ENCODE measurements at regions not wholly inside any gene's neighbourhood (a gene's known extent, or its start where the extent isn't known, plus 50 kb on each side); places are given as distances from the start of the nearest gene placed in this dataset.
A peak's percentile ranks its signal among the peaks of the same experiment; 100 is the strongest.

DNA sequence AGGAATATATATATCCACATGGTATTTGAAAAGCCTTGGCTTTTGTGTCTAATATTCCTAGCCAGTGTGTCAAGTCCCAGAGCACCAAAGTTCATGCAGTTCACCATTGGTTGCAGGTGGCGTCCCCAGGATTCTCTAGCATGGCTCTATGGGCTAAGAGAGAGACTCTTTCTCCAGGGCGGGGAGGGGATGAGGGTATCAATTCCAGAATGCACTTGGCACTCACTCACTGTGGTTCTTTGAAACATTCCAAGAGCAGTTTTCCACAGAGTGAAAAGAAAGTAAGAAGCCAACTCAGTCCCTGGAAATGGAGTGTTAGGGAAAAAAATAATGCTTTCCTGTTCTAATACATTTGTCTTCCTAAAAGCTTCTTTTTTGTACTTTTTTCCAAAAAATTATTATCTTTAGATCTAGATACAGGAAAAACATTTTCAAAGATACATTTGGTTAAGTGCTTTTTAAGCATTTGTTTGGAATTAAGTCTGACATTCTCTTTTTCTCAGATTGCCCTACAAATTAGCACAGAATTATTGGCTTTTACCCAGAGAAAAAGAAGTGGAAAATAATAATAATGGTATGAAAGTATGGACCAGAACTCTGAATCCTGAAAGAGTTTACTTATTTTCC, 239.9 kb downstream of the PAX3 start:
- peak; percentile 4 for DNase-seq

DNA sequence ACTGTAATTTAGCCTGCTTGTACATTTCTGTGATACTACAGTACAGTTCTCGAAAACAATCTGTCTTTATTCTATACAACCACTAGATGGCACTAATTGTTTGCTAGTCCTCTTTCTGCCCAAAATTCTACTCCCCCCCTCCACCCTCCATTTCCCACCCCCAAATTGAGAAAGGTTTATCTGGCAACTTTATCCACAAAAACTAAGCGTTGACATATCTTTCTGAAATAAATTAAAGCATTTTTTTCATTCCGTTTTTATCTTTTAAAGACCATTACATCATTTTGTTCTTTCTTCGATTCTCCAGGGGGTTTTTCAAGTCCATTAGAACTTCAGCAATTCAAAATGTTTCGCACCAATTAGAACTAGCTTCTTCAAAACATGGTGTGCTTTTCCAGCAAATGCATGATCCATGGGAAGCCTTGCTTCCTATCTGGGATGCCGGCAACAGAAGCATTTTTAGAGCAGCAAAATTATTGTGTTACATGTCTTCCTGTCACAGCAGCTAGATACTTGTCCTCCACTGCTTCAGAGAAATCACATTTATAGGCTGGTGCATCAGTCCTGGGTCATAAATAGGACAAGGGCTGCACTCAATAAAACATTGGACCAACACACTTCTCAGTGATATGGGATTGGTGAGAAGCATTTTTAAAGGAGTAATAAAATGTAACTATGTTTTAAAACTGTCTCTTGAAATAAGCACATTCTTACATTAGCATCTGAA, 241.3 kb downstream of the PAX3 start:
- DNase-seq, result peak; percentile 10

DNA sequence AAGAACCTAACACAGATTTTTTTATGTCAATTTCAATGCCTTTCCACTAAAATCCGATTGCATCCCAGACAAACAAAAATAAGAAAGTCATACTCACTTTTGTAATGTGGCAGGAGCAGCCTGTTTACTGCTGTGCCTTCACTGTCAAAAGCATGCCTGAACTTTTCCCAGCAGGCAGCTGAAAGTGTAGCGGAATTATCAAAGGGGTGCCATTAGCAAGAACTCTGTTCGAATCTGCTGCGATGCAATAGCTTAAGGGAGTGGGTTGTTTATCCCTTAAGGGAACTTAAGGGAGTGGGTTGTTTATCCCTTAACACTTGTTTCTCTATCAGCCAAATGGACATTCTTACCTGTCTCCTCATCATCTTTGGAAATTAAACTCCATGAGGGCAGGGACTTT, 243.5 kb downstream of the PAX3 start:
- DNase-seq, result no peak

DNA sequence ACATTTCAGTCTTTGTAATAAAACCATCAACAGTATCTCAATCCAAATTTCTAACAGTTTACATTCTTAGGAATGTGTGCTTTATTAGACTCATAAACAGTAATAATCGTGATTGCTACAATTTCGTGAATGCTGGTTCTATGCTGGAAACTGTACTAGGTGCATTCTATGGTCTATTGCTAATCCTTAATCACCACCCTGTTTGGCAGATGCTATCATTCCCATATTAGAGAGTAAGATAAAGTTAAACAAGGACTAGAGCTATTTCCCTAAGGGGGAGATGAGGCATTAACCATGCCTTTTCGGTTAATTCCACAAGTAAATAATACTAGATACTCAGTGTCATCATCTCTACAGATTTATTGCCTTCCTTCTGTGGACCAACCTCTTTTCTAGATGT, 244.0 kb downstream of the PAX3 start:
- DNase-seq, result peak; percentile 25

DNA sequence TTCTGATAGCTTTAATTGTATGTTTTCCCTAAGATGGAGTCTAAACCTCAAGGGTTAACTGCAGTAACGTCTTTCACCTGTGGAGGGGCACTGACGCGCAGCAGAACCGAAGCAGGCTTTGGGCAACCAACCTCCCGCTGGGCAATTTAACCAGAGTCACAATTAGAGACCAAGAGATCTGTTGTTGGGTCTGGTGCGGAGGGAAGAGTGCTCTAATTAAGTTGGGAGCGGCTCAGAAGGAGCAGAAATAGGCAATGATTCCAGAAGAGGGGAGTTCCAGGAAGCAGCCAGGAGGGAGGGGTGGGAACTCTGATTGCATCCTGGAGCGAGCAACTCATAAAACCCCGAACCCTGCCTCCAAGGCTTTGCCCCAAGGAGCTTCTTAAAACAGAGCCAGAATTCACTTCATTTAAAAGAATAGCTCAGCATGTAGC, 245.8 kb downstream of the PAX3 start:
- DNase-seq, result no peak

- DNase-seq, result no peak
Measured at GRCh38 chr2:222050981-222051380, 247.8 kb downstream of the PAX3 start.

DNA sequence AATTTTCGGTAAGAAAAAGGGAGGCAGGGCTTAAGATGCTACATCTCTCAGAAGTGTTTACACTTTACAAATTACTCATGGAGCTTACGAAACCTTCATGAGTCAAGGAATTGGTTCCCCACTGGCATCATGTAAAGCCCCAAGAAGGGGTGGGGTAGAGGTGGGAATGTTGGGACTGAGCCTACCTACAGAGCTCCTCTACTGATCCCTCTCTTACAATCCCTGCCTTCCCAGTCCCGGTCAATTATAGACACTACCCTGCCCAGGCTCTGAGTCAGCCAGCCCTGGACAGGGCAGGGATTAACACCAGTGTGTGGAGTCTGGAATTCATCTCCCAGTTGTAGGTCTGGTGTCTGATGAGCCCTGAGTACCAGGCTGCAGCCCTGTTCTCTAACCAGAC, 248.9 kb downstream of the PAX3 start:
- DNase-seq, result peak; percentile 1

GRCh38 chr2:222043897-222044296, 254.9 kb downstream of the PAX3 start:
- DNase-seq, result no peak

DNA sequence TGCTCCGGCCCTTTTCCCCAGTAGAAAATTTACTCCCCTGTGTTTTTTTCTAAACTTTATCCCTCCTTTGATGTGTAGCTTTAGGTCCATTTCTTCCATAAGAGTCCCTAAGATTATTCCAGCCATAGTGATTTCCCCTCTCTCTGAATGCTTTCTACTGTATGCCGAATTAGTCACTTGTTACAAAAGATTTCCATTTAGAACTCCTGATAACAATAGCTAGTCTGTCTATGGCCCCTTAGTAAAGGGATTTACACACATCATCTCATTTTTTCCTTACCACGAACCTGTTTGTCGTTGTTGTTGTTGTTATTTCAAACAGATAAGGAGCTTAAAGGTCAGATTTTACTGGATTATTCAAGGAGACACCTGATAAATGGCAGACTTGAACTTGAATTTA, 256.1 kb downstream of the PAX3 start:
- no peak for DNase-seq

DNA sequence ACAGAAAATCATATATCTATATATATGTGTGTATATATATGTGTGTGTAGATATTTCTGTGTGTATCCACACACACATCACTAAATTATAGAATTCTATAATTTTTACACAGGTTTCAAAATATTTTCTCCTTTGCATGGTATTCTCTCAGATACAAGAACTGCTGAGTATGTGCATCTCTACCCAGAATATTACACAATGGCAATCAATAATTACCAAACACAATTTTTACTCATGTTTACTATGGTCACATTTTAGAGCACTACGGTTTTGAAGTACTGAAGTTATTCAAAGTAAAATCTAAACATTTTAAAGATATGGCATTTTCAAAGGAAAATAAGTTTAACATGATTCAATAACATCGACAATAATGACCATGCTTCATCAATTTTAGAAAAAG, 258.5 kb downstream of the PAX3 start:
- DNase-seq, result no peak

DNA sequence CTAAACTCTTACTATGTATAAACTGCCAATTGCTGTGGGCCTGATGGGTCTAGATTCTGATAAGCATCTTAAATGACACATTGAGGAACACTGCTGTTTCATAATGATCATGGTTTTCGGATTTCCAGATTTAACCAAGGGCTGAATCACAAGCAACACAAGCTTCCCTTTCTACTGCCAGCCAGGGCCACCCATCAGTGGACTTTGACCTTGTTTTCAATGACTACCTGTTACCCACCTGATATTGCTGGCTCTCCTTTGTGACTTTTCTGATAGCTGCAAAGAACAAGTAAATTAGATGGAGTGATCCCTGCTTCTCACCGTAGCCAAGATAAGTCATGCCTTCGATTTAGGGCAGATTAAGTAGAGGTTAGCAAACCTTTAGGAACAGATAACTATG, 259.0 kb downstream of the PAX3 start:
- no peak for DNase-seq

DNA sequence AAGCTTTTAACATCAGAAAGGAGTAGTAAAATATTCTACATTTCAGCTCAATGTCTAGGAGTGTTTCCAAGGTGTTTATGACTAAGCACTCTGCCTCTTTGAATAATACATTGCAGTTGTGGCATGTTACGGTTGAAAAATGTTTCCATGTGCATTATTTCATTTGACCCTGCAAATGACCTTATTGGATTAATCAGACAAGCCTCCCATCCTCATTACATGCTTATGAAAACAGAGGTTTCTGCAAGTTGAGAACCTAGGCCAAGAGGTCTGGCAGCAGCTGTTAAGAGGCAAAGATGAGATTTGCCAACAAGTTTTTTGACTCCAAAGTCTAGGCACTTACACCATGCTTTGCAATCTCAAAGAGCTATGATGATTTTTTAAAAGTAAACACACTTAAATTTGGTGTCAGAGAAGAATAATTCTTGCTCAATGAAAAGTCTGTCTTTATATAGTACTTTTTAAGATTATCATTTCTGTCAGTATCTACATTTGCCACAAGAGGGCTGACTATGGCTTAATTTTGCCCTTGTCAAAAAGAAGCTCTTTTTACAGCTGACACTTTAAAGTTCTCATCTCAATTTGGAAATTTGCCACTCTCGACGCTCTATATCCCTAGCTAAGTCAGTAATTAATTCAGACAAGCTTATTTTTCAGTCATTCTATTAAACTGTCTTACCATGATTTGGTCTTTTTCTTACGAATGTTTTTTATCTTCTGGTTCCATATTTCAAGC, 260.6 kb downstream of the PAX3 start:
- DNase-seq, result peak; percentile 24

- no peak for DNase-seq
Measured at GRCh38 chr2:222037211-222037610, 261.6 kb downstream of the PAX3 start.

DNA sequence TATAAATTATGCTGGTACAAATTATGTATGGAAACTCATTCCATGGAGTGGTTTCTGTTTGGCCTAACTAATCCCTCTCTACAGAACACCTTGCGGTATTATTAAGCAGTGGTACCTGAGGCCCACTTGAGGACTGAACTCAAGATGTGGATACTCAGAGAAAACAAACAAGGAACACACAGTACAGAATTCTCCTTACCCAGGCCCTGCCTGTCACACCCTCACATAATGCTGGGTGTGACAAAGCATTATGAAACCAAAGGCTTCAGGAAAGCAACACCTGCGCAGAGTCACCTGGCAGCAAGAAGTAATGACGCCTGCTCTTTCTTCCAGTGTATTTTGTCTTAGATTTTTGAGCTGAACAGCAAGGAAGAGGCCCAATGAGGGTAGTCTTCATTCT, 264.7 kb downstream of the PAX3 start:
- no peak for DNase-seq

DNA sequence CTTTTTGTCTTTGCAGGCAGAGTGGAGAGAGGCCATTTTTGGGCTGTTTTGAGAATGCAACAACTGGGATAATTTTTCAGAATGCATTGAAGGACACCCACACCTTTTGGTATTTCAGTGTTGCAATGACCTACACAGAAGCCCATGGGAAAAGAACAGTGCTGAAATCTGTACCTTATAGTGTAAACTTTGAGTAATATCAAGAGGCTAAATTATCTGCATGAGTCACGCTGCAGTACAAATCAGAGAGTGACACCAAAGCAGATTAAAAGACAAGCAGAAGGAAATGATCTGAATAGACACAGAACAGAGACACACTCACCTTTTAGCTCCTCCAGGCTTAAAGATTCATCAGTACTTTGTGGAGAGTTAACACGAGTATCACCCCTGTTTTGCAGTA, 265.3 kb downstream of the PAX3 start:
- peak; percentile 11 for DNase-seq

GRCh38 chr2:222025881-222026271, 272.9 kb downstream of the PAX3 start:
- no peak for DNase-seq

DNA sequence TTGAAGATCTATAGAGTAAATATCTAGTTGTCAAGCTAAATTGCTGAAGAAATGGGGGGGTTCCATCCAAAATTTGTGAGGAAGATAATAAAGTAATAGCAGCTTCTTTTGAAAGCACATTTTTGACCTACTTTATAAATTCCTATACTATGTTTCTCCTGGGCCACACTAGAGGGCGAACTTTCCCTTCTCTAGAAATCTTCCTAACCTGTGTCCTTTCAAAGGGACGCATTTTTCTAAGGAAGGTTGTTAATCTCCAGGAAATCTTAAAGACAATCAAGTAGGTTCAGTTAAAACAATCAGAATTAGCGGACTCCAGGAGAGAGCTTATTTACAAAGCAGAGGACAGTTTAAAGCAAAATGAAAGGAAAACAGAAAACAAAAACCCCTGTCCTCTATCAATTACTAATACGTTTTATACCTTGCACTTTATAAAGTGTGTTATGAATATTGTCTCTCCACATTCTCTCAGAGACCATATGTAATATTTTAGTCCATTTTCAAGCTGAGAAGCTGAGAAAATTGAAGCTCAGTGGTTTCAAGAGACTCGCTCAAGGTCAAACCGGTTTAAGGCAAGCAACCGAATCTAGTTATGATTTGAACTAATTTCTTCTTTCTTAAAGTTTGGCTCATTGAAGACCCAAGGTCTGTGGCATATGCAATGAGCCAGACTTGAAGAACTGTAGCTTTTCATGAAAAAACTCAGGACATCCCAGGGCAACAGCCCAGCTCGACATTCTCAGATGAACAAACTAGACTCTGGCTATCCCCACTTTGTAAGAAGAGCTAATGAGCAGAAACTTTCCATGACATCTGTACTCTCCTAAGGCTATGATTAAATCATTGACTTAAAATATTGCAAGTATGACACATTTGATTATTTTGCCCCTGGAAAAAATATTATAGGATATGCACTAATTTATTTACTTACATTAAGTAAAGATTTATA, 273.6 kb downstream of the PAX3 start:
- peak; percentile 41 for DNase-seq

DNA sequence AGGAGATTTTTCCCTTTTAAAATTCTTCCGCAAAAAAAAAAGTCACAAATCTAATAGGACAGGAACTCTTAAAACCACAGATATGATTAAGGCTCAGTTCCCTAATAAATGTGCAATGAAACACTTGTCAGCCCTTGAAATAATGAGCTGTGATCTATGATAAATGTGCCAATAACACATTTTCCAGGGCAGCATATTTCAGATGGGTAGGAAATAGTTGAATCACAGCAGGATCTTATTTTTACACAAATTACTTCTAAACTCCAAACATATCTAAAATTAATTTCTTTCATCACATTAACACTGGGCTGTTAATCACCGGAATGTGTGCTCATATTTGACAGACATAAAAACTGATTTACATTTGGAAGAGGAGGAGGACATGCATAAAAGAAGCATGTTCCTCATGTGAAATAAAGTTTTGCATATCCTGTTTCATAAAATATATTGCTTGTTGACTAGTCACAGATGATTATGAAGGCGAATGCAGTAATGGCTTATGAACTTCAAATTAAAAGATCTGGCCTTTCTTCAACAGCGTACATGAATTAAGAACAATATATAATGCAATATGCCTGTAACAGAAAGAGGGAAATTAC, 281.4 kb downstream of the PAX3 start:
- DNase-seq, result peak; percentile 8

DNA sequence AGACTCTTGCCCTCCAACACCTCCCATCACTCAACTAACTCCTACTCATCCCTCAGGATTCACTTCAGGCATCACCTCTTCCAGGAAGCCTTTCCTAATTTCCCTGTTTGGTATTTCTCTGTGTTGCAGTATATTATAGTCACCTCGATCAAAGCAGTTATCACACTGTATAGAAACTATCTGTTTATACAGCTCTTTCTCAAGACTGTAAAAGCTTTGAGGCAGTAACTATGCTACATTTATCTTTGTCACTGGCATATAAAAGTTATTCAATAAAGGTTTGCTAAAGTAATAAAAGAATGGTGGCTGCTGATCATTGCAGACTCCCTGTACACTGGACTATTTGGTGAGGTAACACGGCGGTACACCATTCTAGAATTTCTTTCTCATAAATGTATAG, 284.9 kb downstream of the PAX3 start:
- no peak for DNase-seq

DNA sequence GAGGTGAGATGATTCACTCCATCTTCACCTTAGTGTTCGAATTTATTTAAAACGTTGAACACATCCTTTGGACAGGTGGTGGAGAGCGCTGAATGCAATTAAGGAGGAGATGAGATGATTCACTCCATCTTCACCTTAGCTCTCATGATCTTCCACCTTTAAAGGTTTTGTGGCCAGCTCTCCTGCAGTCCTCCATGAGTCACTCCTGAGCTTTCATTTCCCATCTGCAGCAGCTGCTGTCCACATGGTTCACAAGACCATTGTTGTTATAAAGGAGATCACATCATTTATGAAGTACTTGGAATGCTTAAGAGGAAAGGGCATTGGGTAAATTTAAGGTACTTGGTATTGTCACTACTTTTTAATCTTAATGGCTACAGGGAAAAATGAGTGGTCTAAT, 298.5 kb downstream of the PAX3 start:
- DNase-seq, result peak; percentile 68

GRCh38 chr2:221999717-222000116, 299.1 kb downstream of the PAX3 start:
- peak; percentile 71 for DNase-seq

DNA sequence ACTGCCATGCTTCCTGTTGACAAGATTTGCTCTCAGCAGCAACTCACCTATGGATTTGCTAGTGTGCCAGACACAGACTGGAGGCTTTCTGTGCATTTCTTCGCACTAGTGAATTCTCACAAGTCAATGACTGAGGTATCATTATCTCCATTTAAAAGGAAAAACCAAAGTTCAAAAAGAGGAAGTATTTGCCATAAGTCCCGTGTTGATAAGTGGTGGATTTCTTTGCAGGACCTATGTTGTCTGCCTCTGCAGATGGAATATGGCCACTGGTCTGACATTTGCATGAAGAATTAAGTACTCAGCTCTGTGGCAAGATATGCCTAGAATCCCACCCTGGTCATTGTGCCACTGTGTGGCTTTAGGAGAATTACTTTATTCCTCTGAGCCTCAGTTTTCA, 299.6 kb downstream of the PAX3 start:
- DNase-seq, result no peak

- DNase-seq, result no peak
Measured at GRCh38 chr2:221997683-221998082, 301.1 kb downstream of the PAX3 start.

All from fibroblast of skin of right biceps (primary cell).